B cell (primary cell): ENCODE measurements at regions not wholly inside any gene's neighbourhood (a gene's known extent, or its start where the extent isn't known, plus 50 kb on each side); places are given as distances from the start of the nearest gene placed in this dataset.

Source experiments
- ATAC-seq: fragments of 200-7000 bp; cut with Tn5 transposase; one replicate; pipeline ENCODE4 v1.10.0; 2021; ENCODE audit warnings: low read depth, mild to moderate bottlenecking, moderate number of reproducible peaks, moderate library complexity
- CTCF ChIA-PET: fragments of 350-600 bp; sonication (Branson Sonifier 250); formaldehyde crosslinking; loops from one replicate; lab custom pipeline; 2021; ENCODE audit warnings: antibody characterized with exemption, inconsistent platforms; lab: Charles Lee
- POLR2A ChIA-PET: fragments of 350-600 bp; sonication (Branson Sonifier 250); formaldehyde crosslinking; loops from one replicate; lab custom pipeline; 2021; ENCODE audit warnings: antibody characterized with exemption; lab: Charles Lee
- DNase-seq: peaks from one replicate; pipeline ENCODE4 v3.0.0; 2013
- H2AFZ ChIP-seq: 2 replicates; pipeline ENCODE4 v1.6.1; 2012; ENCODE audit warnings: mild to moderate bottlenecking, low read depth, low read length; ENCODE audit not compliant: insufficient read depth, poor library complexity, severe bottlenecking
- H3K27ac ChIP-seq, 2 donors: 1 replicate in 1 of 2; 2 replicates in 1 of 2; pipeline ENCODE4 v1.5.1; 2012 to 2013; ENCODE audit warnings: low read length in 2 of 2, mild to moderate bottlenecking in 2 of 2, moderate library complexity in 1 of 2
- H3K27me3 ChIP-seq, 4 experiments: fragments of 200-600 bp in 1 of 4; sonication (generic) in 1 of 4; replicated peaks in 1 of 4; 1 replicate in 2 of 4; 2 replicates in 2 of 4; pipeline versions ENCODE4 v1.6.1 to v1.7.0; 2013 to 2016; ENCODE audit warnings: low read length in 3 of 4, mild to moderate bottlenecking in 2 of 4, mixed read lengths in 1 of 4, moderate library complexity in 1 of 4; ENCODE audit not compliant: insufficient read depth in 4 of 4, control insufficient read depth in 3 of 4; ENCODE audit errors: control extremely low read depth in 1 of 4
- H3K36me3 ChIP-seq, 2 experiments: replicated peaks in 1 of 2; 1 replicate in 1 of 2; 2 replicates in 1 of 2; pipeline versions ENCODE4 v1.6.1 to v1.7.1; 2013; ENCODE audit warnings: low read length in 1 of 2; ENCODE audit not compliant: insufficient read depth in 2 of 2, control insufficient read depth in 1 of 2; ENCODE audit errors: control extremely low read depth in 1 of 2, extremely low read depth in 1 of 2
- H3K4me1 ChIP-seq, 2 donors: fragments of 200-600 bp in 1 of 2; sonication (generic) in 1 of 2; 1 replicate in 1 of 2; 2 replicates in 1 of 2; pipeline versions ENCODE4 v1.5.1 to v1.6.1; 2013 to 2017; ENCODE audit warnings: low read length in 2 of 2; ENCODE audit not compliant: control insufficient read depth in 2 of 2, insufficient read depth in 2 of 2
- H3K4me2 ChIP-seq: replicated peaks from 2 replicates; pipeline ENCODE3; 2012; ENCODE audit warnings: mild to moderate bottlenecking, low read depth, low read length; ENCODE audit not compliant: poor library complexity, severe bottlenecking
- H3K4me3 ChIP-seq, 5 experiments: fragments of 200-600 bp in 1 of 5; sonication (generic) in 1 of 5; 1 replicate in 3 of 5; 2 replicates in 2 of 5; pipeline versions ENCODE4 v1.5.1 to v1.7.0; 2011 to 2016; ENCODE audit warnings: low read length in 4 of 5, mild to moderate bottlenecking in 4 of 5, low read depth in 2 of 5, control low read depth in 1 of 5, moderate library complexity in 1 of 5; ENCODE audit not compliant: insufficient read depth in 1 of 5; ENCODE audit errors: control extremely low read depth in 1 of 5, extremely low read depth in 1 of 5
- H3K79me2 ChIP-seq: fragments of 200-600 bp; sonication (generic); one replicate; pipeline ENCODE4 v1.6.0; 2016; ENCODE audit warnings: low read length; ENCODE audit not compliant: control insufficient read depth, insufficient read depth
- H3K9ac ChIP-seq: fragments of 200-600 bp; sonication (generic); 2 replicates; pipeline ENCODE4 v1.6.1; 2017; ENCODE audit warnings: mild to moderate bottlenecking, low read length, moderate library complexity
- H3K9me3 ChIP-seq, 3 donors: one replicate each; pipeline versions ENCODE4 v1.6.1 to v1.7.1; 2013; ENCODE audit warnings: low read length in 2 of 3; ENCODE audit not compliant: control insufficient read depth in 2 of 3, insufficient read depth in 1 of 3; ENCODE audit errors: control extremely low read depth in 1 of 3
- H4K20me1 ChIP-seq: 2 replicates; pipeline ENCODE4 v1.6.0; 2012; ENCODE audit warnings: mild to moderate bottlenecking, low read length; ENCODE audit not compliant: insufficient read depth, control insufficient read depth, poor library complexity, severe bottlenecking
- H3K27ac Mint-ChIP-seq: one replicate; pipeline ENCODE4 v1.8.0; 2021; ENCODE audit warnings: mixed read lengths
- H3K27me3 Mint-ChIP-seq: one replicate; pipeline ENCODE4 v1.8.0; 2021; ENCODE audit warnings: mixed read lengths
- H3K4me1 Mint-ChIP-seq: one replicate; pipeline ENCODE4 v1.8.0; 2021; ENCODE audit warnings: mixed read lengths
- H3K4me3 Mint-ChIP-seq: one replicate; pipeline ENCODE4 v1.8.0; 2021; ENCODE audit warnings: mixed read lengths
- H3K9me3 Mint-ChIP-seq: one replicate; pipeline ENCODE4 v1.8.0; 2022; ENCODE audit warnings: mixed read lengths; ENCODE audit not compliant: insufficient read depth
- CTCF ChIP-seq: fragments of 200-600 bp; IDR thresholded peaks from one replicate; pipeline ENCODE4 v1.8.0; 2022; ENCODE audit warnings: antibody characterized with exemption, mild to moderate bottlenecking
- EZH2 ChIP-seq: IDR thresholded peaks from 2 replicates; pipeline ENCODE4 v1.6.1; 2012; ENCODE audit warnings: borderline replicate concordance, low read depth, mild to moderate bottlenecking, moderate library complexity, low read length; ENCODE audit not compliant: insufficient read depth, poor library complexity, severe bottlenecking
- WGBS: methylation state at CpG from one replicate; pipeline ENCODE4 v1.1.5; 2013; ENCODE audit warnings: missing lambda C conversion rate; ENCODE audit not compliant: insufficient coverage; 5-methylcytosine and 5-hydroxymethylcytosine counted together
- intact Hi-C: fragments of 100-400 bp; cut with micrococcal nuclease; formaldehyde crosslinking; loops from one replicate; pipeline ENCODE4 v1.10.0; 2022

- no peaks in the 10 kb centered on the region for H3K9me3 ChIP-seq
- no peak overlapping the region for H3K9ac ChIP-seq
- WGBS: 100% methylated on average over 1 of the region's 4 CpGs
- no peaks in the 10 kb centered on the region for H3K4me1 Mint-ChIP-seq
- DNase-seq (no peak), ATAC-seq (no peak)
- H3K79me2 ChIP-seq: no peaks in the 10 kb centered on the region
- H2AFZ ChIP-seq: no peak overlapping the region
- H3K27me3 Mint-ChIP-seq: no peaks in the 10 kb centered on the region
- no peak overlapping the region for H3K4me3 Mint-ChIP-seq
- no peaks in the 10 kb centered on the region for H3K36me3 ChIP-seq
- H3K4me1 ChIP-seq: no peaks in the 10 kb centered on the region
- H3K4me2 ChIP-seq: no peak overlapping the region
- CTCF ChIA-PET: no interaction called here
- no peak overlapping the region for H3K27ac ChIP-seq
- no peaks in the 10 kb centered on the region for H4K20me1 ChIP-seq
- H3K9me3 Mint-ChIP-seq: peaks cover 5% of the 10 kb centered on the region
- intact Hi-C loops: no loop called here
- POLR2A ChIA-PET: no interaction called here
- TF ChIP-seq CTCF: no peak
- no peak for TF ChIP-seq EZH2
- no peak overlapping the region for H3K27ac Mint-ChIP-seq
- no peak overlapping the region for H3K4me3 ChIP-seq
- no peaks in the 10 kb centered on the region for H3K27me3 ChIP-seq
Observed at GRCh38 chr10:8927705-8928104, 873.2 kb downstream of the GATA3 start.

GRCh38 chr10:8946451-8946850 is 892.0 kb downstream of the GATA3 start:
- Mint-ChIP-seq H3K9me3 (peaks cover 5% of the 10 kb centered on the region), H3K4me1 (no peaks in the 10 kb centered on the region), H3K27me3 (no peaks in the 10 kb centered on the region), H3K27ac (no peak overlapping the region), H3K4me3 (no peak overlapping the region)
- DNase-seq (no peak), ATAC-seq (no peak)
- H3K4me1 ChIP-seq: no peaks in the 10 kb centered on the region
- H3K27me3 ChIP-seq: no peaks in the 10 kb centered on the region
- H3K36me3 ChIP-seq: no peaks in the 10 kb centered on the region
- H3K9ac ChIP-seq: no peak overlapping the region
- H3K79me2 ChIP-seq: no peaks in the 10 kb centered on the region
- no peaks in the 10 kb centered on the region for H4K20me1 ChIP-seq
- intact Hi-C loops: no loop called here
- ChIA-PET CTCF (no interaction called here), POLR2A (no interaction called here)
- no peak for TF ChIP-seq CTCF
- no peak for TF ChIP-seq EZH2
- H3K4me3 ChIP-seq: no peak overlapping the region
- no peak overlapping the region for H3K27ac ChIP-seq
- no peak overlapping the region for H3K4me2 ChIP-seq
- peaks cover 0 to 1% (median 0%) of the 10 kb centered on the region in 3 donors for H3K9me3 ChIP-seq
- WGBS: no CpG with 5 or more reads among the region's 5 CpGs
- H2AFZ ChIP-seq: no peak overlapping the region
